HepG2 (cell line): ENCODE measurements at regions not wholly inside any gene's neighbourhood (a gene's known extent, or its start where the extent isn't known, plus 50 kb on each side); places are given as distances from the start of the nearest gene placed in this dataset.
"Not testable (repeated sequence)": the region's sequence is repeated elsewhere in the genome, so short reads cannot be mapped to it uniquely, and the experiment has no call there.

Source experiments
- BCL6 ChIP-seq: IDR thresholded peaks from 2 replicates; pipeline ENCODE4 v1.6.1; 2016; ENCODE audit warnings: missing genetic modification reagents, missing compliant biosample characterization
- CREB1 ChIP-seq, 2 experiments: fragments of 450-650 bp in 1 of 2; IDR thresholded peaks; 2 replicates each; pipeline ENCODE4 v1.6.1; 2016 to 2017; ENCODE audit warnings: control low read depth in 1 of 2, mild to moderate bottlenecking in 1 of 2, missing compliant biosample characterization in 1 of 2, missing genetic modification characterization in 1 of 2
- CTCF ChIP-seq: sonication (generic); formaldehyde crosslinking; IDR thresholded peaks from 2 replicates; pipeline ENCODE4 v1.5.0; 2020; ENCODE audit warnings: mild to moderate bottlenecking, missing genetic modification reagents, moderate library complexity
- EZH2 ChIP-seq: conservative IDR thresholded peaks from 2 replicates; pipeline ENCODE4 v1.6.1; 2012; ENCODE audit warnings: mild to moderate bottlenecking, low read depth, low read length, moderate library complexity
- FOXO4 ChIP-seq: sonication (generic); formaldehyde crosslinking; conservative IDR thresholded peaks from 2 replicates; pipeline ENCODE4 v1.8.1; 2023; ENCODE audit warnings: missing genetic modification reagents
- PLRG1 ChIP-seq: fragments of 450-650 bp; conservative IDR thresholded peaks from 2 replicates; pipeline ENCODE4 v1.6.1; 2016
- RBFOX2 ChIP-seq: fragments of 200-400 bp; formaldehyde crosslinking; IDR thresholded peaks from 2 replicates; pipeline ENCODE4 v1.6.1; 2017; ENCODE audit warnings: low read depth, mild to moderate bottlenecking, low read length
- STAG1 ChIP-seq: sonication (generic); formaldehyde crosslinking; IDR thresholded peaks from 2 replicates; pipeline ENCODE4 v1.4.0; 2020; ENCODE audit warnings: missing genetic modification reagents
- ZNF234 ChIP-seq: sonication (generic); formaldehyde crosslinking; conservative IDR thresholded peaks from 2 replicates; pipeline ENCODE4 v1.5.1; 2020; ENCODE audit warnings: mild to moderate bottlenecking, missing genetic modification reagents
- ZNF484 ChIP-seq: sonication (generic); formaldehyde crosslinking; IDR thresholded peaks from 2 replicates; pipeline ENCODE4 v1.5.1; 2020; ENCODE audit warnings: mild to moderate bottlenecking, low read depth, missing genetic modification reagents, borderline replicate concordance
- ZNF616 ChIP-seq: sonication (generic); formaldehyde crosslinking; IDR thresholded peaks from 2 replicates; pipeline ENCODE4 v1.5.0; 2020; ENCODE audit warnings: low read depth, mild to moderate bottlenecking, missing genetic modification reagents
- ZNF740 ChIP-seq: sonication (generic); formaldehyde crosslinking; IDR thresholded peaks from 2 replicates; pipeline ENCODE4 v1.4.0; 2020; ENCODE audit warnings: missing genetic modification reagents

DNA sequence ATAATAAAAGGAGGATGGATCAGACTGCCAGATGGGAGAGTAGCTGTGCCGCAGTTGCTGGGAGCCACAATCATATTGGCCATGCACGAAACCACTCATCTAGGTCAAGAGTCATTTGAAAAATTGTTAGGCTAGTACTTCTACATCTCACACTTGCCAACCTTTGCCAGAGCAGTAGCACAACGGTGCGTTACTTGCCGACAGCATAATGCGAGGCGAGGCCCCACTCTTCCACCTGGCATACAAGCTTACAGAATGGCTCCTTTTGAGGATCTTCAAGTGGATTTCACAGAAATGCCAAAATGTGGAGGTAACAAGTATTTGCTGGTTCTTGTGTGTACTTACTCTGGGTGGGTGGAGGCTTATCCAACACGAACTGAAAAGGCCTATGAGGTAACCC is 268.3 kb upstream of the ATXN7L3B start:
- TF ChIP-seq BCL6 (CRISPR knock-in tag); EZH2; ZNF234; FOXO4 (CRISPR knock-in tag); CTCF; ZNF484 (CRISPR knock-in tag); STAG1; ZNF740 (CRISPR knock-in tag); ZNF616 (CRISPR knock-in tag); CREB1 (IDR thresholded peaks at IDR 0.05); CREB1 (CRISPR knock-in tag; IDR thresholded peaks at IDR 0.05); RBFOX2; PLRG1: not testable (repeated sequence)
